ENCODE measurements at regions not wholly inside any gene's neighbourhood (a gene's known extent, or its start where the extent isn't known, plus 50 kb on each side); places are given as distances from the start of the nearest gene placed in this dataset.

DNA sequence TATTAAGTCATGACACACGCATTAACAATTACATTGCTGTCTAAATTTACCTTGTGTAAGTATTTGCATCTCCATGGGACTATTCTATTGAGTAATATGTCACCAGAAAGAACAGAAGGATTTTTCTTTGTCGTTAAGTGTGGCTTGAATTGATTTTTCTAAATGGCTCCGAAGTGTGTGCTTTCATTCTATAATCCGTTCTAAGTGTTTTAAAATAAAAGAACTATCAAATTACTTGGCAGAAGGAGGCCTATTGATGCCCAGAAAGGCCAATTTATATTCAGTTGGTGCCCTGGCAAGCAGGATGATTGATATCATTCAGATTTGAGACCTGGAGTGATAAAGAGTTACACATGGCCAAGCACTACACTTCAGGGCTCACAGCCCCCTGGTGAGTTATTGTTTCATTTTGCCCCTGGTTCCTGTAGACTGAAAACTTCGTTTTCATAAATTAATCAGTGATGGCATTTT is 538.9 kb upstream of the ANO5 start:
- TF ChIP-seq ESRRG (CRISPR knock-in tag; IDR thresholded peaks at IDR 0.05) = no peak
- no peak for TF ChIP-seq ZFP30 (CRISPR knock-in tag; IDR thresholded peaks at IDR 0.05)
- no peak for TF ChIP-seq TOX (CRISPR knock-in tag; IDR thresholded peaks at IDR 0.05; ENCODE audit: borderline replicate concordance)
